ENCODE measurements at regions not wholly inside any gene's neighbourhood (a gene's known extent, or its start where the extent isn't known, plus 50 kb on each side); places are given as distances from the start of the nearest gene placed in this dataset.

DNA sequence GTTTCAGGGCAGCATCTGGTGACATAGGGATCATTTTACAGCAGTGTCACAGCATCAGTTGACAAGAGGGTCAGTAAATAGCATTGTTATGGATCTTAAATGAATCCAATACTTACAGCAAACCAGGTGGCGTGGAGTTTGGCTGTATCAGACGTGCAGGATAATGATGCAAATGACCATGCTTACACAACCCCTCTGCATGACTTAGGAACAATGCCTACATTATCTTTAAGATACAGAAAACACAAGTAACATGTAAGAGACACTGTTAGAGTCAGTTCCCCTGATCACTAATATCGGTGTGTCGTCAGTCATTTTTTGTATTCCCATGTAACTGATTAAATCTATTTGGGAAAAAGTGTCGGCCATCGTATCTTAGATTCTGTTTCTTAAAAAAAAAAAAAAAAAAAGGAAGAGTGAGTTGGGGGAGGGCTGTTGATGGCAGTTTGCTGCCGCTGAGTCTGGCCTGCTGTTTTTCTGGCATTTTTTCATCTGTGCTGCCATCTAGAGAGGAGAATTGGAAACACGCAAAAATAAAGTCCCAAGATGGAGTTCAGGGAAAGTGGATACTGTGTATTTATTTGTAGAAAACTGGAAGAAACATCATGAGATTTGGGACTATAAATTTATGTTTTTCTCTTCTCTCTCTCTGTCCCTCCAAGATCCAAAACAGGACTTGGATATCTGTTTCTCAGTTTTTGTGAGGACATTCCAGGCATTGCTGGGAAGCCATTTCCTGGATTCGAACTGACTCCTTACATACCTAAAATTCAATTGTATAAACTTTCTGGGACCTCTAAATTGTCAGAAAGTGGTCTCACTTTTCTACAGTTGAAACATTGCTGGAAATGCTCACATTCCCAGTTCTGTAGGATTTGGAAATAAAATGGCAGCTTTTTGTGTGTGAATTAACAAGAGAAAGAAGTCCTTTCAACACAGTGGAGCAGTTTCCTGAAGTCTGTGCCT, 60.3 kb upstream of the AGPS start:
- Histone ChIP-seq H3K9ac (replicated peaks in 1 of 4; ENCODE audit: extremely low read depth in 1 of 4, low read depth in 3 of 4, low read length in 3 of 4) (peak overlapping the region in 2 of 4 experiments; percentile 1 to 38; a peak in 2 of 7 replicates), H3K79me1 (ENCODE audit: low read depth, low read length) (no peaks in the 10 kb centered on the region), H2BK20ac (ENCODE audit: low read length) (no peak overlapping the region), H3K36me3 (ENCODE audit: control insufficient read depth in 2 of 4, insufficient read depth in 4 of 4, low read length in 3 of 4) (no peaks in the 10 kb centered on the region), H3K4me2 (ENCODE audit: insufficient read depth in 1 of 2, low read depth in 2 of 2, low read length in 2 of 2) (peak overlapping the region; percentile 0 to 48; a peak in 3 of 4 replicates), H3K27ac (ENCODE audit: low read depth, low read length) (no peak overlapping the region), H3K27me3 (replicated peaks in 1 of 4; ENCODE audit: control insufficient read depth in 3 of 4, extremely low read depth in 1 of 4, insufficient read depth in 3 of 4, low read length in 3 of 4) (no peaks in the 10 kb centered on the region), H3K14ac (ENCODE audit: insufficient read length) (no peak overlapping the region), H4K5ac (ENCODE audit: insufficient read length, low read depth, low read length) (no peak overlapping the region), H3K4ac (replicated peaks; ENCODE audit: insufficient read length, low read depth, low read length) (no peak overlapping the region), H2AFZ (ENCODE audit: low read length) (peak overlapping the region; percentile 60; the same call in 1 of the 2 replicates), H3K23ac (ENCODE audit: insufficient read length) (no peak overlapping the region), H3K18ac (ENCODE audit: extremely low read depth, low read length) (0 out of 2 replicates have a peak overlapping the region, but pooled peaks have one; percentile 5), H3K56ac (replicated peaks; ENCODE audit: insufficient read length, low read depth, low read length) (no peak overlapping the region), H3K4me1 (replicated peaks in 1 of 4; ENCODE audit: control insufficient read depth in 3 of 4, insufficient read depth in 4 of 4, low read length in 3 of 4) (peaks cover 0 to 7% (median 3%) of the 10 kb centered on the region in 4 experiments; a peak in 3 of 7 replicates), H2BK120ac (replicated peaks; ENCODE audit: low read depth, low read length) (no peak overlapping the region), H2BK5ac (ENCODE audit: low read depth, low read length) (no peak overlapping the region), H2BK12ac (ENCODE audit: low read depth, low read length) (no peak overlapping the region; the same call in 1 of the 2 replicates), H4K20me1 (replicated peaks in 1 of 2; ENCODE audit: control insufficient read depth in 1 of 2, insufficient read depth in 2 of 2, low read length in 2 of 2) (no peaks in the 10 kb centered on the region), H3K9me3 (ENCODE audit: insufficient read depth in 2 of 2, low read depth in 1 of 2, low read length in 1 of 2) (no peaks in the 10 kb centered on the region), H4K8ac (ENCODE audit: extremely low read depth, insufficient read depth, low read length) (no peak overlapping the region), H2AK5ac (ENCODE audit: low read depth, low read length) (no peak overlapping the region), H3K79me2 (ENCODE audit: control insufficient read depth in 1 of 2, insufficient read depth in 2 of 2, low read length in 2 of 2) (no peaks in the 10 kb centered on the region), H2BK15ac (ENCODE audit: low read length) (no peak overlapping the region), H3K4me3 (ENCODE audit: extremely low read depth in 1 of 4, insufficient read depth in 2 of 4, low read depth in 3 of 4, low read length in 4 of 4) (peak overlapping the region in 1 of 4 experiments; percentile 31; a peak in 1 of 8 replicates), H4K91ac (replicated peaks; ENCODE audit: insufficient read length, low read length) (no peak overlapping the region), H3K23me2 (ENCODE audit: low read depth, low read length) (no peaks in the 10 kb centered on the region)
- FAIRE-seq (peak; percentile 55), DNase-seq (ENCODE audit: low read depth in 1 of 2, low spot score in 2 of 2) (no peak)
- POLR2A ChIA-PET (ENCODE audit: partially characterized antibody): interaction anchor here (1.0 to 3.1 kb wide), 4 partner anchors 17 to 168 kb away, joined by 3 to 12 read pairs (median 6); partner anchors contain the start of gene NFE2L2
- 23% methylated on average over 9 of the region's 9 CpGs; no CpG with 5 or more reads in 1 of the 2 experiments for WGBS, 2 experiments (ENCODE audit: extremely low coverage in 1 of 2, insufficient coverage in 1 of 2, insufficient read length in 1 of 2, insufficient replicate concordance in 2 of 2, low coverage in 1 of 2, low lambda C conversion rate in 2 of 2, missing lambda C conversion rate in 1 of 2)
- CTCF ChIA-PET (ENCODE audit: partially characterized antibody): interaction anchor here (0.6 to 7.7 kb wide), 34 partner anchors 11 to 448 kb away, joined by 3 to 88 read pairs (median 4); partner anchors contain the start of gene NFE2L2
- TF ChIP-seq CTBP2 (IDR thresholded peaks at IDR 0.05; ENCODE audit: borderline replicate concordance, insufficient read depth, insufficient read length, low read length): no peak
- TF ChIP-seq FOSL1 (IDR thresholded peaks at IDR 0.05; ENCODE audit: insufficient read depth, low read depth, low read length): no peak
